ENCODE measurements at regions not wholly inside any gene's neighbourhood (a gene's known extent, or its start where the extent isn't known, plus 50 kb on each side); places are given as distances from the start of the nearest gene placed in this dataset.

- Histone ChIP-seq H3K4me2 (no peak overlapping the region), H3K27me3 (ENCODE audit: insufficient read depth) (peaks cover 5% of the 10 kb centered on the region; the same call in 1 of the 2 replicates), H2AFZ (no peak overlapping the region), H3K4me1 (ENCODE audit: insufficient read depth) (no peaks in the 10 kb centered on the region), H3K36me3 (ENCODE audit: insufficient read depth) (no peaks in the 10 kb centered on the region), H3K27ac (ENCODE audit: low read depth) (no peak overlapping the region), H3F3A (replicated peaks; ENCODE audit: low read depth) (no peaks in the 10 kb centered on the region), H3K4me3 (no peak overlapping the region), H3K79me2 (replicated peaks; ENCODE audit: insufficient read depth) (no peaks in the 10 kb centered on the region), H4K20me1 (replicated peaks; ENCODE audit: insufficient read depth) (no peaks in the 10 kb centered on the region), H3K9me2 (ENCODE audit: insufficient read depth) (no peaks in the 10 kb centered on the region)
- no peak for TF ChIP-seq JUNB (IDR thresholded peaks at IDR 0.05; ENCODE audit: unreplicated experiment)
- no peak for TF ChIP-seq EZH2phosphoT487 (IDR thresholded peaks at IDR 0.05; ENCODE audit: unreplicated experiment)
- no peak for TF ChIP-seq POLR2AphosphoS5 (IDR thresholded peaks at IDR 0.05; ENCODE audit: low read depth)
- TF ChIP-seq CTCF (conservative IDR thresholded peaks at IDR 0.05; ENCODE audit: low read depth in 2 of 2), result no peak
- no peak for TF ChIP-seq REST (IDR thresholded peaks at IDR 0.05; ENCODE audit: unreplicated experiment)
- TF ChIP-seq ZNF331 (CRISPR knock-in tag; IDR thresholded peaks at IDR 0.05; ENCODE audit: low read depth), result no peak
- TF ChIP-seq ZNF114 (CRISPR knock-in tag; IDR thresholded peaks at IDR 0.05), result no peak
- no peak for TF ChIP-seq NANOG (IDR thresholded peaks at IDR 0.05; ENCODE audit: borderline replicate concordance)
- no peak for TF ChIP-seq EZH2 (IDR thresholded peaks at IDR 0.05; ENCODE audit: low read depth, unreplicated experiment)
- no peak for TF ChIP-seq ETS1 (IDR thresholded peaks at IDR 0.05)
- no peak for TF ChIP-seq ZNF462 (CRISPR knock-in tag; IDR thresholded peaks at IDR 0.05)
- no peak for TF ChIP-seq STAT1 (IDR thresholded peaks at IDR 0.05; ENCODE audit: unreplicated experiment)
- TF ChIP-seq CREB1 (CRISPR knock-in tag; IDR thresholded peaks at IDR 0.05; ENCODE audit: low read depth), result no peak
- Mint-ChIP-seq H3K27me3 (ENCODE audit: insufficient read depth, low read depth, poor library complexity) (peaks cover 8% of the 10 kb centered on the region), H3K4me1 (peaks cover 15% of the 10 kb centered on the region), H3K4me3 (no peak overlapping the region), H3K36me3 (ENCODE audit: low read depth) (peaks cover 3% of the 10 kb centered on the region; the same call in 1 of the 3 replicates), H3K9me3 (no peaks in the 10 kb centered on the region), H3K27ac (no peak overlapping the region)
- ATAC-seq, result no peak
- no peak for DNase-seq (ENCODE audit: low spot score)
These were observed 1246.4 kb downstream of the BRD1 start for GRCh38 chr22:48581205-48581766.

All from GM23338 (cell line).